Loucy (cell line): ENCODE measurements at regions not wholly inside any gene's neighbourhood (a gene's known extent, or its start where the extent isn't known, plus 50 kb on each side); places are given as distances from the start of the nearest gene placed in this dataset.

Experiments used
- H2AFZ ChIP-seq: fragments of 200-600 bp; sonication (generic); 2 replicates; pipeline ENCODE4 v1.6.0; 2016; ENCODE audit warnings: antibody characterized with exemption, mild to moderate bottlenecking, low read length, moderate library complexity
- H3F3A ChIP-seq: fragments of 200-600 bp; 2 replicates; pipeline ENCODE4 v1.6.0; 2016; ENCODE audit warnings: antibody characterized with exemption, low read depth, mild to moderate bottlenecking
- H3K27me3 ChIP-seq: fragments of 200-600 bp; sonication (generic); 2 replicates; pipeline ENCODE4 v1.6.1; 2014; ENCODE audit warnings: low read length, mild to moderate bottlenecking; ENCODE audit not compliant: insufficient read depth, poor library complexity, severe bottlenecking
- H3K36me3 ChIP-seq: fragments of 200-600 bp; sonication (generic); 2 replicates; pipeline ENCODE4 v1.6.1; 2016; ENCODE audit warnings: low read length; ENCODE audit not compliant: insufficient read depth
- H3K4me1 ChIP-seq: fragments of 200-600 bp; sonication (generic); 2 replicates; pipeline ENCODE4 v1.5.1; 2014; ENCODE audit warnings: low read length, mild to moderate bottlenecking; ENCODE audit not compliant: insufficient read depth, poor library complexity, severe bottlenecking
- H3K4me2 ChIP-seq: fragments of 200-600 bp; sonication (generic); 2 replicates; pipeline ENCODE4 v1.6.0; 2014; ENCODE audit warnings: antibody characterized with exemption, low read length, low read depth, mild to moderate bottlenecking; ENCODE audit not compliant: poor library complexity, severe bottlenecking
- H3K4me3 ChIP-seq: fragments of 200-600 bp; sonication (generic); 2 replicates; pipeline ENCODE4 v1.5.1; 2014; ENCODE audit warnings: low read length, mild to moderate bottlenecking, mixed read lengths; ENCODE audit not compliant: poor library complexity, severe bottlenecking
- H3K79me2 ChIP-seq: fragments of 200-600 bp; sonication (generic); 2 replicates; pipeline ENCODE4 v1.6.1; 2014; ENCODE audit warnings: low read length; ENCODE audit not compliant: insufficient read depth
- H3K9ac ChIP-seq: fragments of 200-600 bp; sonication (generic); 2 replicates; pipeline ENCODE4 v1.6.0; 2014; ENCODE audit warnings: mild to moderate bottlenecking, low read depth, low read length, moderate library complexity; ENCODE audit not compliant: poor library complexity, severe bottlenecking
- H3K9me2 ChIP-seq: fragments of 200-600 bp; sonication (generic); replicated peaks from 2 replicates; pipeline ENCODE4 v1.6.1; 2016; ENCODE audit warnings: low read depth, low read length, mixed read lengths
- H3K9me3 ChIP-seq: fragments of 200-600 bp; sonication (generic); 2 replicates; pipeline ENCODE4 v1.6.1; 2014; ENCODE audit warnings: mild to moderate bottlenecking, antibody characterized with exemption, low read length, low read depth; ENCODE audit not compliant: insufficient read depth
- H4K20me1 ChIP-seq: fragments of 200-600 bp; sonication (generic); 2 replicates; pipeline ENCODE4 v1.6.0; 2014; ENCODE audit warnings: antibody characterized with exemption, low read length, mild to moderate bottlenecking; ENCODE audit not compliant: insufficient read depth, poor library complexity, severe bottlenecking
- CTCF ChIP-seq: fragments of 200-600 bp; sonication (generic); conservative IDR thresholded peaks from 2 replicates; pipeline ENCODE4 v1.5.1; 2014; ENCODE audit warnings: mild to moderate bottlenecking, antibody characterized with exemption, low read length
- EZH2phosphoT487 ChIP-seq: fragments of 200-600 bp; IDR thresholded peaks from 2 replicates; pipeline ENCODE4 v1.6.1; 2018; ENCODE audit warnings: antibody characterized with exemption, mild to moderate bottlenecking, moderate library complexity, borderline replicate concordance

- H3K4me2 ChIP-seq = no peak overlapping the region
- no peaks in the 10 kb centered on the region for H3K27me3 ChIP-seq
- peak overlapping the region; percentile 42; the same call in 1 of the 2 replicates for H2AFZ ChIP-seq
- no peaks in the 10 kb centered on the region for H3K9me2 ChIP-seq
- H3K9me3 ChIP-seq = no peaks in the 10 kb centered on the region
- H3K36me3 ChIP-seq = no peaks in the 10 kb centered on the region
- no peaks in the 10 kb centered on the region for H4K20me1 ChIP-seq
- no peak for TF ChIP-seq CTCF
- no peak overlapping the region for H3K9ac ChIP-seq
- H3K4me3 ChIP-seq = no peak overlapping the region
- H3K79me2 ChIP-seq = no peaks in the 10 kb centered on the region
- H3K4me1 ChIP-seq = no peaks in the 10 kb centered on the region
- H3F3A ChIP-seq = no peaks in the 10 kb centered on the region
These were observed 425.5 kb downstream of the LMO4 start for GRCh38 chr1:87754139-87754538.

GRCh38 chr1:87757676-87758075 lies 429.0 kb downstream of the LMO4 start:
- Histone ChIP-seq H3K9ac (no peak overlapping the region), H2AFZ (no peak overlapping the region), H3K9me3 (no peaks in the 10 kb centered on the region), H3K79me2 (no peaks in the 10 kb centered on the region), H3F3A (no peaks in the 10 kb centered on the region), H3K4me1 (peaks cover 12% of the 10 kb centered on the region), H4K20me1 (no peaks in the 10 kb centered on the region), H3K27me3 (no peaks in the 10 kb centered on the region), H3K36me3 (no peaks in the 10 kb centered on the region), H3K4me2 (no peak overlapping the region), H3K9me2 (no peaks in the 10 kb centered on the region), H3K4me3 (no peak overlapping the region)
- TF ChIP-seq EZH2phosphoT487 (no peak), CTCF (no peak)

- TF ChIP-seq EZH2phosphoT487 = no peak
- TF ChIP-seq CTCF = no peak
- H3F3A ChIP-seq = no peaks in the 10 kb centered on the region
- peaks cover 24% of the 10 kb centered on the region for H3K4me1 ChIP-seq
- no peaks in the 10 kb centered on the region for H3K9me2 ChIP-seq
- no peak overlapping the region for H2AFZ ChIP-seq
- no peaks in the 10 kb centered on the region for H3K27me3 ChIP-seq
- H3K9me3 ChIP-seq = no peaks in the 10 kb centered on the region
- H3K9ac ChIP-seq = no peak overlapping the region
- no peaks in the 10 kb centered on the region for H4K20me1 ChIP-seq
- no peaks in the 10 kb centered on the region for H3K36me3 ChIP-seq
- no peak overlapping the region for H3K4me2 ChIP-seq
- no peak overlapping the region for H3K4me3 ChIP-seq
- no peaks in the 10 kb centered on the region for H3K79me2 ChIP-seq
These were observed 430.9 kb downstream of the LMO4 start for GRCh38 chr1:87759421-87760087.
